ENCODE measurements at regions not wholly inside any gene's neighbourhood (a gene's known extent, or its start where the extent isn't known, plus 50 kb on each side); places are given as distances from the start of the nearest gene placed in this dataset.

- CTCF ChIA-PET = no interaction called here
- DNase-seq (ENCODE audit: low read depth, low spot score) (no peak), ATAC-seq (no peak)
- Histone ChIP-seq H3K4me3 (replicated peaks in 1 of 2; ENCODE audit: low read depth in 1 of 2, low read length in 2 of 2) (no peak overlapping the region), H2AFZ (ENCODE audit: low read depth, low read length, poor library complexity, severe bottlenecking) (no peak overlapping the region), H3K4me1 (ENCODE audit: control insufficient read depth in 1 of 2, insufficient read depth in 2 of 2, low read length in 2 of 2) (no peaks in the 10 kb centered on the region), H3K27ac (ENCODE audit: low read depth, low read length) (no peak overlapping the region), H3K79me2 (ENCODE audit: insufficient read depth, low read length) (no peaks in the 10 kb centered on the region), H3K9me2 (ENCODE audit: insufficient read depth) (no peaks in the 10 kb centered on the region), H3K4me2 (ENCODE audit: low read length) (no peak overlapping the region), H4K20me1 (ENCODE audit: insufficient read depth) (no peaks in the 10 kb centered on the region), H3K9ac (ENCODE audit: low read length) (no peak overlapping the region), H3K36me3 (ENCODE audit: control insufficient read depth in 1 of 2, insufficient read depth in 2 of 2, low read length in 2 of 2) (no peaks in the 10 kb centered on the region), H3K9me3 (ENCODE audit: control insufficient read depth in 1 of 2, insufficient read depth in 1 of 2, low read depth in 1 of 2, low read length in 2 of 2) (no peaks in the 10 kb centered on the region; a peak in 1 of 4 replicates), H3K27me3 (ENCODE audit: insufficient read depth, low read length) (no peaks in the 10 kb centered on the region)
- intact Hi-C loops (cut with micrococcal nuclease) = no loop called here
- no TSS peak for BruUV-seq (replicated peaks)
- RAD21 ChIA-PET (ENCODE audit: low non-redundant PET in 1 of 2, low total read pairs in 2 of 2, uncharacterized antibody in 2 of 2, unreplicated experiment in 2 of 2) = no interaction called here
- POLR2A ChIA-PET = no interaction called here
- TF ChIP-seq YY1 (IDR thresholded peaks at IDR 0.05; ENCODE audit: extremely low read depth, insufficient replicate concordance, low read depth, low read length) (no peak), CBX3 (IDR thresholded peaks at IDR 0.05; ENCODE audit: low read depth) (no peak), RAD21 (IDR thresholded peaks at IDR 0.05; ENCODE audit: low read depth) (no peak), ZNF274 (IDR thresholded peaks at IDR 0.05; ENCODE audit: low read depth, low read length) (no peak), REST (IDR thresholded peaks at IDR 0.05; ENCODE audit: low read depth) (no peak), CTCF (IDR thresholded peaks at IDR 0.05 in 2 of 3, conservative IDR thresholded peaks at IDR 0.05 in 1 of 3; ENCODE audit: borderline replicate concordance in 1 of 3, insufficient read depth in 1 of 3, low read depth in 2 of 3, low read length in 2 of 3) (no peak), CEBPB (IDR thresholded peaks at IDR 0.05; ENCODE audit: low read depth) (no peak), FOSL1 (IDR thresholded peaks at IDR 0.05; ENCODE audit: low read depth) (no peak), EZH2phosphoT487 (IDR thresholded peaks at IDR 0.05; ENCODE audit: borderline replicate concordance) (no peak), SP1 (IDR thresholded peaks at IDR 0.05; ENCODE audit: low read depth) (no peak), SRF (IDR thresholded peaks at IDR 0.05; ENCODE audit: low read depth) (no peak), POLR2AphosphoS5 (IDR thresholded peaks at IDR 0.05; ENCODE audit: low read depth, low read length) (no peak), MAX (IDR thresholded peaks at IDR 0.05) (no peak)
Observed at GRCh38 chr6:95128947-95129346, 448.4 kb upstream of the MANEA start.
